Urinary bladder (tissue), 3 donors: ENCODE measurements at regions not wholly inside any gene's neighbourhood (a gene's known extent, or its start where the extent isn't known, plus 50 kb on each side); places are given as distances from the start of the nearest gene placed in this dataset.

Experiments used
- DNase-seq: peaks from one replicate; pipeline ENCODE4 v3.0.0-alpha.2; 2015; ENCODE audit errors: extremely low spot score
- H3K27ac ChIP-seq: one replicate; pipeline ENCODE4 v1.5.1; 2013; ENCODE audit warnings: low read depth, mild to moderate bottlenecking, moderate library complexity
- H3K36me3 ChIP-seq: one replicate; pipeline ENCODE4 v1.6.1; 2013; ENCODE audit warnings: mild to moderate bottlenecking, moderate library complexity; ENCODE audit not compliant: insufficient read depth
- H3K4me1 ChIP-seq: one replicate; pipeline ENCODE4 v1.6.1; 2013; ENCODE audit warnings: mild to moderate bottlenecking, moderate library complexity; ENCODE audit not compliant: insufficient read depth
- H3K4me3 ChIP-seq: one replicate; pipeline ENCODE4 v1.5.1; 2013; ENCODE audit warnings: low read depth, low read length
- WGBS: extraction: QIAGEN DNeasy Blood & Tissue Kit; methylation state at CpG from one replicate; pipeline ENCODE4 v1.1.7; 2013; 5-methylcytosine and 5-hydroxymethylcytosine counted together
- donor health status: healthy with polysubstance abuse.
- donor health status: healthy.

- H3K27ac ChIP-seq, result no peak overlapping the region
- no peaks in the 10 kb centered on the region for H3K4me1 ChIP-seq
- DNase-seq, result no peak
- no peak overlapping the region for H3K4me3 ChIP-seq
- H3K36me3 ChIP-seq, result no peaks in the 10 kb centered on the region
- 61% methylated on average over 12 of the region's 12 CpGs for WGBS
Measured at GRCh38 chr1:240004086-240004749, 87.5 kb upstream of the FMN2 start.

DNA sequence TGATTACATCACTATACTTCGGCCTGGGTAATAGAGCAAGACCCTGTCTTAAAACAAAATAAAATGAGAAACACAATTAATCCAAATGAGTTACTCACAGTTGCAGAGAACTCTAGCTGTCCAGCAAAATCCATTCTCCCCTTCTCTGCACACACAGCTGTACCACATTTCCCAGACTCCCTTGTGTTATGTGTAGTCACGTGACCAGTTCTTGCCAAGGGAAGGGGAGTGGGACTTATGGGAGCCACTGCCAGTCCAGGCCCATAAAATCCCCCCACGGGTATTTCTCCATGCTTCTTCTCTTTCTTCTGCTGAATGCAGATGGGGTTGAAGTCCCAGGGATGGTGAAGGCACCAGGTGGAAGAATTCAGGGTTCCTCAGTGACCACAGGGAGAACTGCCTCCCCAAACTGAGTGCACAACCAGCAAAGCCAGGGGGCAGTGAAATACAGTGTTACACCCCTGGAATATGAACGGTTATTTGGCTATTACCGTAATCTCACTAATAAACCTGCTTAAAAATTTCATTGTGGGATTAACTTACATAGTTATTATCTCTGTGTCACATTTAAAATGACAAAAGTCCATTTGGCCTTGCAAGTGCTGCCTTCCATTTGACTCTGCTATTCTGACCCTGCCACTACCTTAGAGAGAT, 85.6 kb upstream of the FMN2 start:
- WGBS, result 80% methylated on average over 5 of the region's 5 CpGs
- DNase-seq, result no peak
- H3K36me3 ChIP-seq, result no peaks in the 10 kb centered on the region
- H3K27ac ChIP-seq, result no peak overlapping the region
- H3K4me1 ChIP-seq, result no peaks in the 10 kb centered on the region
- H3K4me3 ChIP-seq, result no peak overlapping the region

DNA sequence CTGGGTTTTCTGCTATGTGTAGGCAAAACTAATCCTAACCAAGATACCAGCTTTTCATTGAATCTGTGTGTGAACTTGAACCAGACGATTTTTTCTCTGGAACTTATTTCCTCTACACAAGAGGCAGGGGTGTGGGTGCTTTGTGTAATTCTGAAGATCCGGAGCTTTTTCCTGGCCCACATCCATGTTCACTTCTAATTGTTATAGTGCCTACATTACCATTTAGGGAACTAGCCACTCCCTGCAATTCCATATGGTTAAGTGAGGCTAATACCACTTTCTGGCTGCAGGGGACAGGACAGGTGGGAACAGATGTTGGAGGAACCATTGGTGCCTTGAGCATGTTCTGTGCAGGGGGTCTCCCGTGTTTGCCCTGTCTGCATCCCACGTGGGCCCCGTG, 83.4 kb upstream of the FMN2 start:
- Histone ChIP-seq H3K27ac (no peak overlapping the region), H3K4me3 (no peak overlapping the region), H3K36me3 (no peaks in the 10 kb centered on the region), H3K4me1 (no peaks in the 10 kb centered on the region)
- DNase-seq, result no peak
- WGBS, result 60% methylated on average over 5 of the region's 5 CpGs

DNA sequence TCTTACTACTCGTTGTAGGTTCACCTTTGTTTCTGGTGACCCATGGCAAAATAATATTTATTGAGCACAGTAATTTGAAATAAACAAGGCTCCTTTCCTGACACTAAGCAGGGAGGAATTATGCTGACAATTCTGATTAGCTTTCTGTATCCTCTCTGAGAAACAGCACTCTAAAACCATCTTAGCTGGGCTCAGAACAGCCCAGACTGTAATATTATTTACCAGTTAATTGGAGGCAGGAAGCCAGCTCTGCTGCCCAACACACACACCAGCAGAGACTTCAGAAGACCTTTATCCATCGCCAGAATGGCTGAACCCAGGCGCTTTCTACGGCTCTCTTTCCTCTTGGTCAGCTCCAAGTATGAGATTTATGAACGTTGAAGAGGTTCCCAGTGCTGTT, 77.6 kb upstream of the FMN2 start:
- Histone ChIP-seq H3K36me3 (no peaks in the 10 kb centered on the region), H3K4me1 (no peaks in the 10 kb centered on the region), H3K4me3 (no peak overlapping the region), H3K27ac (no peak overlapping the region)
- WGBS, result 74% methylated on average over 5 of the region's 5 CpGs
- DNase-seq, result no peak

DNA sequence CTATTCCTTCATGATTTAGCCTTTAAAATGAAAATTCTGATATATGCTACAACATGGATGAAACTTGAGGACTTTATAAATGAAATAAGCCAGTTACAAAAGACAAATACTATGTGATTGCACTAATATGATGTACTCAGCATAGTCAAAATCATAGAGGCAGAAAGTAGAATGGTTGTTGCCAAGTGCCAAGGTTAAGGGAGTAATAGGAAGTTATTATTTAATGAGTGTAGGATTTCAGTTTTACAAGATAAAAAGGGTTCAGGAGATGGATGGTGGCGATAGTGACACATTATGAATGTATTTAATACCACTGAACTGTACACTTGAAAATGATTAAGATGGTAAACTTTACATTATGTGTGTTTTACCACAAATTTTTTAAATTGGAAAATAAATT, 73.1 kb upstream of the FMN2 start:
- Histone ChIP-seq H3K4me1 (no peaks in the 10 kb centered on the region), H3K27ac (no peak overlapping the region), H3K4me3 (no peak overlapping the region), H3K36me3 (no peaks in the 10 kb centered on the region)
- DNase-seq, result no peak
- WGBS, result 34% methylated on average over 1 of the region's 1 CpG

DNA sequence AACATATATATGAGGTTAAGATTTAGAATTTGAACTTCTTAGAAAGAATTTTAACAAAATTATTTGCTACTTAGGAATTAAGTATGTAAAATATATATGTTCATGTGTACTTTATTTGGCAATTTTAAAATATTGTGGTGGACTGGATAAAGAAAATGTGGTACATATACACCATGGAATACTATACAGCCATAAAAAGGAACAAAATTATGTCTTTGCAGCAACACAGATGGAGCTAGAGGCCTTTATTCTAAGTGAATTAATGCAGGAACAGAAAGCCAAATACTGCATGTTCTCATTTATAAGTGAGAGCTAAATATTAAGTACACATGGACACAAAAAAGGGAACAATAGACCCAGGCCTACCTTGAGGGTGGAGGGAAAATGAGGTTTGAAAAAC, 72.2 kb upstream of the FMN2 start:
- no peak for DNase-seq
- Histone ChIP-seq H3K4me3 (no peak overlapping the region), H3K27ac (no peak overlapping the region), H3K4me1 (no peaks in the 10 kb centered on the region), H3K36me3 (no peaks in the 10 kb centered on the region)

GRCh38 chr1:240020871-240021270, 70.8 kb upstream of the FMN2 start:
- 58% methylated on average over 3 of the region's 3 CpGs for WGBS
- Histone ChIP-seq H3K4me1 (no peaks in the 10 kb centered on the region), H3K36me3 (no peaks in the 10 kb centered on the region), H3K4me3 (no peak overlapping the region), H3K27ac (no peak overlapping the region)
- DNase-seq, result no peak

DNA sequence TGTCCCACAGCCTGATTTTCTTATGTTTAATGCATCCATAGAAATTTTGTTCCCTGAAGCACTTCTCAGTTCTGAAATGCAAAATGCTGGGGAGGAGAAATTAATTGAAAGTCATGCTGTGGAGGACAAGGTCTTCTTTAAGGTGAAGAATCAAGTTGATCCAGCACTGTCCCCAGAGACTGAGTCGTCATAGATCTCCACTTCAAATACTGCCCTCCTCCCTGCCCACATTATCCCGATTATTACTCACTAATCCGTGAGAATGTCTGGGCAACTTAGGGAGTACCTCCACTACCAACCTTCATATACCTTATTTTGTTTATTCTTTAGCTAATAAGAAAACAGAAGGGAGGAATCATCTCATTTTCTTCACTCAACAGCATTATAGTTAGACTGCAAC, 70.0 kb upstream of the FMN2 start:
- 78% methylated on average over 3 of the region's 3 CpGs for WGBS
- DNase-seq, result no peak
- H3K4me1 ChIP-seq, result no peaks in the 10 kb centered on the region
- H3K4me3 ChIP-seq, result no peak overlapping the region
- H3K27ac ChIP-seq, result no peak overlapping the region
- H3K36me3 ChIP-seq, result no peaks in the 10 kb centered on the region

GRCh38 chr1:240027059-240027462, 64.6 kb upstream of the FMN2 start:
- WGBS, result 7% methylated on average over 5 of the region's 5 CpGs
- no peaks in the 10 kb centered on the region for H3K4me1 ChIP-seq

DNA sequence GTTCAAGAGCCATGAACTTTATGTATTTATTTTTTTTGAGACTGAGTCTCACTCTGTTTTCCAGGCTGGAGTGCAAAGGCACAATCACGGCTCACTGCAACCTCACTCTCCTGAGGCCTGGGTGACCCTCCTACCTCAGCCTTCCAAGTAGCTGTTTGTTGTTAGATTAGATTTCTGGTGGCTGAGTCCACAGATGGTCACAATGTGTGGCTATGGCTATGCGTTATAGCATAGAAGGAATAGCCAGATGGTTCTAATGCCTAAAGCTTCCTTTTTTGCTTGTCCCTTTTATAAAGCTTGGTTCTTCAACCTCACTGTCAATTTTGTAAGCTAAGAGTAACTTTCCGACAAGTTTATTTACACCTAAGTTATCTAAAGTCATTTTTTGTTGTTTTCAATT, 62.3 kb upstream of the FMN2 start:
- Histone ChIP-seq H3K36me3 (no peaks in the 10 kb centered on the region), H3K27ac (no peak overlapping the region), H3K4me1 (no peaks in the 10 kb centered on the region), H3K4me3 (no peak overlapping the region)
- WGBS, result 80% methylated on average over 3 of the region's 3 CpGs
- DNase-seq, result no peak

More at GRCh38 chr1:240027059-240027462, 64.6 kb upstream of the FMN2 start:
- H3K36me3 ChIP-seq, result no peaks in the 10 kb centered on the region
- no peak overlapping the region for H3K27ac ChIP-seq
- H3K4me3 ChIP-seq, result no peak overlapping the region
- DNase-seq, result no peak

DNA sequence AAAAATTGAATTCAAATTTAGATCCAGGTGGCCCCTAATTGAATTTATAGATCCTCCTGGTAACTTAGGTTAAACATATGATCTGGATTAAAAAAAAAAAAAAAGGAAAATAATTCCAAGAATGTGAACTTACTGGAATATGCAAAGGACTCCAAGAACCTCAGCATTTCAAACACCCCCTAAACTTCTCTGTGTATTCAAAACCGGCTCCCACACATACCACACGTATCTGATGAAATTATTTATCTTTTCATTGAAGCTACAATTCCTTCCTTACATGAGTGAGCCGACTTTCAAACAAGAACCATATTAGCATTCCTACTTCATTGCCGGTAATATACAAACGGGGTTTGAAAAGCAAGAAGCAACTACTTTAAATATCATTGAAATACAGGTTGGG, 61.4 kb upstream of the FMN2 start:
- 74% methylated on average over 5 of the region's 5 CpGs for WGBS
- Histone ChIP-seq H3K36me3 (no peaks in the 10 kb centered on the region), H3K4me3 (no peak overlapping the region), H3K27ac (no peak overlapping the region), H3K4me1 (no peaks in the 10 kb centered on the region)
- no peak for DNase-seq

GRCh38 chr1:240031009-240031408, 60.7 kb upstream of the FMN2 start:
- H3K4me3 ChIP-seq, result no peak overlapping the region
- no peak for DNase-seq
- 73% methylated on average over 5 of the region's 5 CpGs for WGBS
- H3K27ac ChIP-seq, result no peak overlapping the region
- H3K36me3 ChIP-seq, result no peaks in the 10 kb centered on the region
- H3K4me1 ChIP-seq, result no peaks in the 10 kb centered on the region

DNA sequence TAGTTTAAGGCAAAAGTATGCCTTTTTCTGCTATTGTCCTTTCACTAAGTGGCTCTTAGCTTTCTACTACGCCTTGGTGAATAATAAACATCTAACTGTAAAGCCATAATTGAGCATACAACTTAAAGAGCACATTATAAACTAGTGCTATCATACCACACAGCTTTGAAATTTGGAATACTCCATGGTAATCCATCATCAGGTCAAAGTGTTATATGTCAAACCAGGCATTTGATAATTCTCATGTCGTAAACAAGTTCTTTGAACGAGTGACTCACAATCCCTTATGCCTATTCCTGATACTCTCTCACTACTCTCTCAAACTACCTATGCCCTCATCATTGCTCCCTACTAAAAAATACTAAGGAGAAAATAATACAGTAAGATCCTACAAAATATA, 60.3 kb upstream of the FMN2 start:
- no peak for DNase-seq
- no peak overlapping the region for H3K4me3 ChIP-seq
- no peaks in the 10 kb centered on the region for H3K36me3 ChIP-seq
- WGBS, result 63% methylated on average over 3 of the region's 3 CpGs
- H3K4me1 ChIP-seq, result no peaks in the 10 kb centered on the region
- H3K27ac ChIP-seq, result no peak overlapping the region

DNA sequence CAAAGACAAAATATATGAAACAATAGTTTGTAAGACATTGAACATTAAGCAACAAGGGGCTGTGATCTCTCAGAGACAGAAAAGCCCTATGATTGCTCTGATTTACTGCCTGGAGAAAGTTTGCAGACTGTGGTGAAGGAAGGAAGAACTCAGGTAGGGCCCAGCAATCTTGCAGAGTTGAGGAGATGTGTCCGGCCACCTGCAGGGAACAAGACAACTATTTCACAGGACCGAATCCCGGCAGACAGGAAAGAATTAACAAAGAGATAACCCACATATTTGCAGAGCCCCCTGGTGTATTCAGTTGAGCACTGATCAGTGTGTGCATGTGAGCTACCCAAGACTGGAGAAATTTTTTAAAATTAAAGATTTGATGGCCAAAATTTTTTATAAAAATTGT, 58.3 kb upstream of the FMN2 start:
- DNase-seq, result no peak
- Histone ChIP-seq H3K27ac (no peak overlapping the region), H3K36me3 (no peaks in the 10 kb centered on the region), H3K4me3 (no peak overlapping the region), H3K4me1 (no peaks in the 10 kb centered on the region)
- 62% methylated on average over 3 of the region's 3 CpGs for WGBS

DNA sequence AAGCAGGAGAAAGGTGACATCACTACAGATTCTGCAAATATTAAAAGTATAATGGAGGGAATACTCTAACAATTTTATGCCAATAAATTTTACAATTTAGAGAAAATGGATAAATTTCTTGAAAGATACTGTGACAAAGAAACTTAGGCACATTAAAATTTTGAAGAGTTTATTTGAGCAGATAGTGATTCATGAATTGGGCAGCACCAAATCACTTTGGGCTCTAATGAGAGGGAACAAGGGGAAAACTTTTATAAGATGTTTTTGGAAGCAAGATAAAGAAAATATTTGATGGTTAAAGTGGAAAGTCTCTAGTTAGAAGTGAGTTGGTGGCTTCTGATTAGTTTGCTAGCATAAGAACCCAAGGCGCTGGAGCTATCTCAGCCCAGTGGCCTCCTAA, 55.2 kb upstream of the FMN2 start:
- H3K36me3 ChIP-seq, result no peaks in the 10 kb centered on the region
- 98% methylated on average over 1 of the region's 1 CpG for WGBS
- H3K4me1 ChIP-seq, result no peaks in the 10 kb centered on the region
- no peak overlapping the region for H3K4me3 ChIP-seq
- H3K27ac ChIP-seq, result no peak overlapping the region
- no peak for DNase-seq
